HepG2 (cell line): ENCODE measurements at regions not wholly inside any gene's neighbourhood (a gene's known extent, or its start where the extent isn't known, plus 50 kb on each side); places are given as distances from the start of the nearest gene placed in this dataset.

Source experiments
- CAMTA2 ChIP-seq: sonication (generic); formaldehyde crosslinking; IDR thresholded peaks from 2 replicates; pipeline ENCODE4 v1.4.0; 2020; ENCODE audit warnings: mild to moderate bottlenecking, missing genetic modification reagents, borderline replicate concordance
- CHD2 ChIP-seq: IDR thresholded peaks from 2 replicates; pipeline ENCODE4 v1.6.1; 2011; ENCODE audit warnings: low read depth, low read length, improper control_type of control experiment
- ZNF263 ChIP-seq: sonication (generic); formaldehyde crosslinking; IDR thresholded peaks from 2 replicates; pipeline ENCODE4 v1.4.0; 2020; ENCODE audit warnings: missing genetic modification reagents

DNA sequence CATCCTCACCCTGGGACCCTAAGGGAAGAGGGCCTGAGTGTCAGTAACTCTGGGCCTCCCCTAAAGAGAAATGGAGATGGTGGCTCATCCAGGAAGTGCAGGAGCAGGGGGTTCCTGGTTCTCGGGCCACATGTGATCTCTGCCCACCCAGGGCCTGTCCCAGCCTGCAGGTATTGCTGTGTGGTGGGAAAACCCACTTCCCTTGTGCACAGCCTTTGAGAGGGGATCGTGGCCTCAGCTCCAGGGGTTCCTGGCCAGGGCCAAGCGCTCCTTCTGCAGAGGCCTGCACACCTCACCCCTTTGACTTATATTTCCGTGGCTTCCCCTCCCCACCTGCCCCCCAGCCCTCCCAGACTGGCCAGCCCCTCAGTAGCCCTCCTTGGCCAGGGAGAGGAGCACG, 213.5 kb downstream of the OR4C45 start:
- no peak for TF ChIP-seq ZNF263 (CRISPR knock-in tag)
- TF ChIP-seq CHD2, result no peak
- TF ChIP-seq CAMTA2 (CRISPR knock-in tag), result no peak
